Panc1 (cell line): ENCODE measurements at regions not wholly inside any gene's neighbourhood (a gene's known extent, or its start where the extent isn't known, plus 50 kb on each side); places are given as distances from the start of the nearest gene placed in this dataset.

Source experiments
- CTCF ChIP-seq: fragments of 450-650 bp; IDR thresholded peaks from 2 replicates; pipeline ENCODE4 v1.5.1; 2017; ENCODE audit warnings: mild to moderate bottlenecking
- POLR2AphosphoS5 ChIP-seq: IDR thresholded peaks from 2 replicates; pipeline ENCODE4 v1.6.1; 2012; ENCODE audit warnings: mild to moderate bottlenecking, low read depth, low read length, moderate library complexity
- TF ChIP-seq, protein P1 (sequence below), 2 experiments: IDR thresholded peaks; 2 replicates each; pipeline ENCODE4 v1.6.1; 2011 to 2012; ENCODE audit warnings: low read depth in 2 of 2, control low read depth in 1 of 2, low read length in 1 of 2, mild to moderate bottlenecking in 1 of 2, moderate library complexity in 1 of 2; ENCODE audit not compliant: insufficient read depth in 1 of 2

GRCh38 chr14:54202288-54202687, 194.5 kb upstream of the CDKN3 start:
- no peak for TF ChIP-seq CTCF
- TF ChIP-seq, protein P1, sequence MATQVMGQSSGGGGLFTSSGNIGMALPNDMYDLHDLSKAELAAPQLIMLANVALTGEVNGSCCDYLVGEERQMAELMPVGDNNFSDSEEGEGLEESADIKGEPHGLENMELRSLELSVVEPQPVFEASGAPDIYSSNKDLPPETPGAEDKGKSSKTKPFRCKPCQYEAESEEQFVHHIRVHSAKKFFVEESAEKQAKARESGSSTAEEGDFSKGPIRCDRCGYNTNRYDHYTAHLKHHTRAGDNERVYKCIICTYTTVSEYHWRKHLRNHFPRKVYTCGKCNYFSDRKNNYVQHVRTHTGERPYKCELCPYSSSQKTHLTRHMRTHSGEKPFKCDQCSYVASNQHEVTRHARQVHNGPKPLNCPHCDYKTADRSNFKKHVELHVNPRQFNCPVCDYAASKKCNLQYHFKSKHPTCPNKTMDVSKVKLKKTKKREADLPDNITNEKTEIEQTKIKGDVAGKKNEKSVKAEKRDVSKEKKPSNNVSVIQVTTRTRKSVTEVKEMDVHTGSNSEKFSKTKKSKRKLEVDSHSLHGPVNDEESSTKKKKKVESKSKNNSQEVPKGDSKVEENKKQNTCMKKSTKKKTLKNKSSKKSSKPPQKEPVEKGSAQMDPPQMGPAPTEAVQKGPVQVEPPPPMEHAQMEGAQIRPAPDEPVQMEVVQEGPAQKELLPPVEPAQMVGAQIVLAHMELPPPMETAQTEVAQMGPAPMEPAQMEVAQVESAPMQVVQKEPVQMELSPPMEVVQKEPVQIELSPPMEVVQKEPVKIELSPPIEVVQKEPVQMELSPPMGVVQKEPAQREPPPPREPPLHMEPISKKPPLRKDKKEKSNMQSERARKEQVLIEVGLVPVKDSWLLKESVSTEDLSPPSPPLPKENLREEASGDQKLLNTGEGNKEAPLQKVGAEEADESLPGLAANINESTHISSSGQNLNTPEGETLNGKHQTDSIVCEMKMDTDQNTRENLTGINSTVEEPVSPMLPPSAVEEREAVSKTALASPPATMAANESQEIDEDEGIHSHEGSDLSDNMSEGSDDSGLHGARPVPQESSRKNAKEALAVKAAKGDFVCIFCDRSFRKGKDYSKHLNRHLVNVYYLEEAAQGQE (IDR thresholded peaks at IDR 0.05; ENCODE audit: insufficient read depth in 1 of 2, low read depth in 2 of 2, low read length in 1 of 2), result no peak
- TF ChIP-seq POLR2AphosphoS5, result no peak
